ENCODE measurements at regions not wholly inside any gene's neighbourhood (a gene's known extent, or its start where the extent isn't known, plus 50 kb on each side); places are given as distances from the start of the nearest gene placed in this dataset.

DNA sequence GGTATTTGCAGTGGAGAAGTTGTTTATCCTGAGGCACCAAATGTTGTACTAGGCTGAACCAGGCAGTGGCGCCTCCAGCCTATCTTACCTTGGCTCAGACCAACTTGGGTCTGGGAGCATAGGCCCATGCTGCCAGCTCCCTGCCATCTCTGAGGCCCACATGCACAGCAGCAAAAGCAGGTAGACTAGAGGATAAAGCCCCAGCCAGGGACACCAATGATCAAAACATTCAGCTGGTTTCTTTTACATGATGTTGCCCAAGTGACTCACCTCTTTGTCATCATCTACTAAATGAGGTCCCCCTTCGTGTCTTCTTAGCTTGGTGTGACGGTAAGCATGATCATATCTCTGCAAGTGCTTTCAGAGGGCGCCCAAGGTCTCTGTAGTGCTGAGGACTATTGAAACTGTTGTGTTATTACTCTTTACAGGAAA lies 112.1 kb upstream of the DRD2 start:
- Histone ChIP-seq H3K27ac (replicated peaks) (no peak overlapping the region), H3K4me3 (replicated peaks; ENCODE audit: insufficient read depth, low read length) (no peak overlapping the region), H3K27me3 (ENCODE audit: insufficient read depth, poor library complexity, severe bottlenecking) (no peaks in the 10 kb centered on the region)
- TF ChIP-seq, protein P1, sequence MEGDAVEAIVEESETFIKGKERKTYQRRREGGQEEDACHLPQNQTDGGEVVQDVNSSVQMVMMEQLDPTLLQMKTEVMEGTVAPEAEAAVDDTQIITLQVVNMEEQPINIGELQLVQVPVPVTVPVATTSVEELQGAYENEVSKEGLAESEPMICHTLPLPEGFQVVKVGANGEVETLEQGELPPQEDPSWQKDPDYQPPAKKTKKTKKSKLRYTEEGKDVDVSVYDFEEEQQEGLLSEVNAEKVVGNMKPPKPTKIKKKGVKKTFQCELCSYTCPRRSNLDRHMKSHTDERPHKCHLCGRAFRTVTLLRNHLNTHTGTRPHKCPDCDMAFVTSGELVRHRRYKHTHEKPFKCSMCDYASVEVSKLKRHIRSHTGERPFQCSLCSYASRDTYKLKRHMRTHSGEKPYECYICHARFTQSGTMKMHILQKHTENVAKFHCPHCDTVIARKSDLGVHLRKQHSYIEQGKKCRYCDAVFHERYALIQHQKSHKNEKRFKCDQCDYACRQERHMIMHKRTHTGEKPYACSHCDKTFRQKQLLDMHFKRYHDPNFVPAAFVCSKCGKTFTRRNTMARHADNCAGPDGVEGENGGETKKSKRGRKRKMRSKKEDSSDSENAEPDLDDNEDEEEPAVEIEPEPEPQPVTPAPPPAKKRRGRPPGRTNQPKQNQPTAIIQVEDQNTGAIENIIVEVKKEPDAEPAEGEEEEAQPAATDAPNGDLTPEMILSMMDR (IDR thresholded peaks at IDR 0.05; ENCODE audit: insufficient read depth, low read length) = no peak
- DNase-seq (ENCODE audit: low read depth in 1 of 2, low spot score in 1 of 2) = no peak

DNA sequence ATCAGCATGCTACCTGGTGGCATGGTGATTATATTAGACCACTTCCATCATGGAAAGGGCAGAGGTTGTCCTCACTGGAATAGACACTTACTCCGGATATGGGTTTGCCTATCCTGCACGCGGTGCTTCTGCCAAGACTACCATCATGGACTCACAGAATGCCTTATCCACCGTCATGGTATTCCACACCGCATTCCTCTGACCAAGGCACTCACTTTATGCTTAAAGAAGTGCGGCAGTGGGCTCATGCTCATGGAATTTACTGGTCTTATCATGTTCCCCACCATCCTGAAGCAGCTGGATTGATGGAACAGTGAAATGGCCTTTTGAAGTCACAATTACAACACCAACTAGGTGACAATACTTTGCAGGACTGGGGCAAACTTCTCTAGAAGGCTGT lies 109.2 kb upstream of the DRD2 start:
- no peak overlapping the region for H3K4me3 ChIP-seq (replicated peaks; ENCODE audit: insufficient read depth, low read length)
- no peak for DNase-seq (ENCODE audit: low read depth in 1 of 2, low spot score in 1 of 2)
- no peak overlapping the region for H3K27ac ChIP-seq (replicated peaks)
- TF ChIP-seq, protein P1 (IDR thresholded peaks at IDR 0.05; ENCODE audit: insufficient read depth, low read length) = no peak
- TF ChIP-seq, protein P2, sequence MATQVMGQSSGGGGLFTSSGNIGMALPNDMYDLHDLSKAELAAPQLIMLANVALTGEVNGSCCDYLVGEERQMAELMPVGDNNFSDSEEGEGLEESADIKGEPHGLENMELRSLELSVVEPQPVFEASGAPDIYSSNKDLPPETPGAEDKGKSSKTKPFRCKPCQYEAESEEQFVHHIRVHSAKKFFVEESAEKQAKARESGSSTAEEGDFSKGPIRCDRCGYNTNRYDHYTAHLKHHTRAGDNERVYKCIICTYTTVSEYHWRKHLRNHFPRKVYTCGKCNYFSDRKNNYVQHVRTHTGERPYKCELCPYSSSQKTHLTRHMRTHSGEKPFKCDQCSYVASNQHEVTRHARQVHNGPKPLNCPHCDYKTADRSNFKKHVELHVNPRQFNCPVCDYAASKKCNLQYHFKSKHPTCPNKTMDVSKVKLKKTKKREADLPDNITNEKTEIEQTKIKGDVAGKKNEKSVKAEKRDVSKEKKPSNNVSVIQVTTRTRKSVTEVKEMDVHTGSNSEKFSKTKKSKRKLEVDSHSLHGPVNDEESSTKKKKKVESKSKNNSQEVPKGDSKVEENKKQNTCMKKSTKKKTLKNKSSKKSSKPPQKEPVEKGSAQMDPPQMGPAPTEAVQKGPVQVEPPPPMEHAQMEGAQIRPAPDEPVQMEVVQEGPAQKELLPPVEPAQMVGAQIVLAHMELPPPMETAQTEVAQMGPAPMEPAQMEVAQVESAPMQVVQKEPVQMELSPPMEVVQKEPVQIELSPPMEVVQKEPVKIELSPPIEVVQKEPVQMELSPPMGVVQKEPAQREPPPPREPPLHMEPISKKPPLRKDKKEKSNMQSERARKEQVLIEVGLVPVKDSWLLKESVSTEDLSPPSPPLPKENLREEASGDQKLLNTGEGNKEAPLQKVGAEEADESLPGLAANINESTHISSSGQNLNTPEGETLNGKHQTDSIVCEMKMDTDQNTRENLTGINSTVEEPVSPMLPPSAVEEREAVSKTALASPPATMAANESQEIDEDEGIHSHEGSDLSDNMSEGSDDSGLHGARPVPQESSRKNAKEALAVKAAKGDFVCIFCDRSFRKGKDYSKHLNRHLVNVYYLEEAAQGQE (IDR thresholded peaks at IDR 0.05; ENCODE audit: insufficient replicate concordance, low read depth) = no peak
- no peak for TF ChIP-seq GABPA (IDR thresholded peaks at IDR 0.05; ENCODE audit: low read depth)
- TF ChIP-seq POLR2AphosphoS5 (IDR thresholded peaks at IDR 0.05; ENCODE audit: low read depth) = no peak
- no peak for TF ChIP-seq SPI1 (IDR thresholded peaks at IDR 0.05; ENCODE audit: borderline replicate concordance, low read depth)
- no peaks in the 10 kb centered on the region for H3K27me3 ChIP-seq (ENCODE audit: insufficient read depth, poor library complexity, severe bottlenecking)

DNA sequence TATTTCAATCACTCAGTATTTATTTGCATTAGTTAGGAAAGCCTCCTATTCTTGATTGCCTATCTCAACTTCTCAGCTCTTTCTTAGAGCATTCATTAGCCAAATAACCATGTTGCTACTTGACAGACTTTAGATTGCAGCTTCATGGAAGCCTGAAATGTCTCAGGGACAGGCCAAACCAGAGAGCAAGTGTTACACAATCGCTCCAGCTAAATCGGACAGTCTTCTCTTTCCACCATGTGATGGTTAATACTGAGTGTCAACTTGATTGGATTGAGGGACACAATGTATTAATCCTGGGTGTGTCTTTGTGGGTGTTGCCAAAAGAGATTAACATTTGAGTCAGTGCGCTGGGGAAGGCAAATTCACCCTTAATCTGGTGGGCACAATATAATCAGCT lies 106.5 kb upstream of the DRD2 start:
- no peak overlapping the region for H3K27ac ChIP-seq (replicated peaks)
- no peak for DNase-seq (ENCODE audit: low read depth in 1 of 2, low spot score in 1 of 2)
- H3K27me3 ChIP-seq (ENCODE audit: insufficient read depth, poor library complexity, severe bottlenecking) = no peaks in the 10 kb centered on the region
- TF ChIP-seq GABPA (IDR thresholded peaks at IDR 0.05; ENCODE audit: low read depth) = no peak
- no peak for TF ChIP-seq SPI1 (IDR thresholded peaks at IDR 0.05; ENCODE audit: borderline replicate concordance, low read depth)
- no peak for TF ChIP-seq POLR2AphosphoS5 (IDR thresholded peaks at IDR 0.05; ENCODE audit: low read depth)
- TF ChIP-seq, protein P1 (IDR thresholded peaks at IDR 0.05; ENCODE audit: insufficient read depth, low read length) = no peak
- TF ChIP-seq, protein P2 (IDR thresholded peaks at IDR 0.05; ENCODE audit: insufficient replicate concordance, low read depth) = no peak
- H3K4me3 ChIP-seq (replicated peaks; ENCODE audit: insufficient read depth, low read length) = no peak overlapping the region

DNA sequence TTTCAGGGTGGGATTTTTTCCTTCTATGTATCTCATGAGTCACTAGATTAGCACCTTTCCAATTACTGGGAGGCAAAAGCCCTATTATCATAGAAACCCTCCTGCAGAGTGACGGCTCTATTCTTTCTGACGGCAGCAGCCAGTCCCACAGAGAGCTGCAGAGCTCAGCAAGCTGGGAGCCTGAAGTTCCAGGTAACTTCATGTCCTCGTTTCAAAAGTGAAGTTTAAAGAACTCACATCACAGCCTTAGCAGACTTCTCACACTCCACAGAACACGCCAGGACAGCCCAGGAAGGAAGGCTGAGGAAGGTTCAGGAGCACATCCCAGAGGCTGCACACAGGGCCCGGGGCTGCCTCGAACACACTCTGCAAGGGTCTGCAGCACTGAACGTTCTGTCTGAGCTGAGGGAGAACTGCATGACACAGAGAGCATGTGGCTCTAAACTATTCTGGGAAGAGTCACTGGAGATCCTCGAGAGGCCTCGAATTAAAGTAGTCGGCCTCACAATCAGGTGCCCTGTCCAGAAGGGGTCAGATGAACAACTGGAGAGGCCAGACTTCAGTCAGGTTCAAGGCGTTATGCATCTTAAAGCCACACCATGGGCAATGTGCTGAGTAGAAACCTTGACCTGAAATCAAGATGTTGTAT lies 104.2 kb upstream of the DRD2 start:
- H3K27me3 ChIP-seq (ENCODE audit: insufficient read depth, poor library complexity, severe bottlenecking) = no peaks in the 10 kb centered on the region
- TF ChIP-seq SPI1 (IDR thresholded peaks at IDR 0.05; ENCODE audit: borderline replicate concordance, low read depth) (no peak), POLR2AphosphoS5 (IDR thresholded peaks at IDR 0.05; ENCODE audit: low read depth) (no peak), GABPA (IDR thresholded peaks at IDR 0.05; ENCODE audit: low read depth) (no peak)
- TF ChIP-seq, protein P1 (IDR thresholded peaks at IDR 0.05; ENCODE audit: insufficient read depth, low read length) = no peak
- TF ChIP-seq, protein P2 (IDR thresholded peaks at IDR 0.05; ENCODE audit: insufficient replicate concordance, low read depth) = no peak
- no peak for DNase-seq (ENCODE audit: low read depth in 1 of 2, low spot score in 1 of 2)
- H3K27ac ChIP-seq (replicated peaks) = no peak overlapping the region
- no peak overlapping the region for H3K4me3 ChIP-seq (replicated peaks; ENCODE audit: insufficient read depth, low read length)

All from HL-60 (cell line).